Psoas muscle (tissue), 7 donors: ENCODE measurements at regions not wholly inside any gene's neighbourhood (a gene's known extent, or its start where the extent isn't known, plus 50 kb on each side); places are given as distances from the start of the nearest gene placed in this dataset.

Experiments
- ATAC-seq, 4 donors: fragments of 200-7000 bp; cut with Tn5 transposase; one replicate each; pipeline ENCODE4 v1.9.1; 2020; ENCODE audit warnings: moderate library complexity in 3 of 4, mild to moderate bottlenecking in 2 of 4
- DNase-seq, 2 donors: peaks; one replicate each; pipeline ENCODE4 v3.0.0-alpha.2; 2020
- H3K27ac ChIP-seq: fragments of 200-600 bp; one replicate; pipeline ENCODE4 v1.8.0; 2022
- H3K27me3 ChIP-seq, 3 donors: fragments of 200-600 bp in 1 of 3; one replicate each; pipeline versions ENCODE4 v1.6.1 to v1.8.0; 2013 to 2022; ENCODE audit warnings: low read length in 2 of 3, mild to moderate bottlenecking in 2 of 3, moderate library complexity in 1 of 3; ENCODE audit not compliant: insufficient read depth in 3 of 3
- H3K36me3 ChIP-seq, 2 donors: fragments of 200-600 bp in 1 of 2; one replicate each; pipeline versions ENCODE4 v1.6.1 to v1.8.0; 2013 to 2022; ENCODE audit warnings: low read depth in 1 of 2, mild to moderate bottlenecking in 1 of 2, moderate library complexity in 1 of 2; ENCODE audit not compliant: insufficient read depth in 1 of 2
- H3K4me1 ChIP-seq: fragments of 200-600 bp; one replicate; pipeline ENCODE4 v1.8.0; 2022
- H3K4me3 ChIP-seq: fragments of 200-600 bp; one replicate; pipeline ENCODE4 v1.8.0; 2022; ENCODE audit warnings: mild to moderate bottlenecking
- H3K9me3 ChIP-seq: fragments of 200-600 bp; one replicate; pipeline ENCODE4 v1.8.0; 2022
- CTCF ChIP-seq: fragments of 200-600 bp; IDR thresholded peaks from one replicate; pipeline ENCODE4 v1.8.0; 2022; ENCODE audit warnings: antibody characterized with exemption
- WGBS, 3 donors: extraction: QIAGEN DNeasy Blood & Tissue Kit; methylation state at CpG; one replicate each; pipeline versions ENCODE4 v1.1.6 to v1.1.7; 2013; 5-methylcytosine and 5-hydroxymethylcytosine counted together
- intact Hi-C, 2 donors: fragments of 100-400 bp; cut with DNase I; formaldehyde crosslinking; loops; one replicate each; pipeline versions ENCODE4 v1.11.0 to v1.14.2; 2022
- donor health status: healthy with polysubstance abuse.
- donor health status: DM: no; HTN: no; CAD: no; lungs with moderate emphysema.
- donor health status: Bipolar disorder and iron deficiency.
- donor health status: healthy.
- donor health status: DM: yes; HTN: yes; CAD: no.
- donor health status: DM: no; HTN: no; CAD: no.
- donor health status: DM: yes; HTN: yes; CAD: no.

GRCh38 chr16:65540901-65541300, 419.0 kb upstream of the CDH11 start:
- intact Hi-C loops, result no loop called here
- ATAC-seq, result no peak

GRCh38 chr16:65538976-65539375, 417.1 kb upstream of the CDH11 start:
- no peak for TF ChIP-seq CTCF
- no peaks in the 10 kb centered on the region for H3K4me1 ChIP-seq
- WGBS, 3 donors, result 46 to 56% (median 49%) methylated on average over 3 of the region's 3 CpGs

More at GRCh38 chr16:65540901-65541300, 419.0 kb upstream of the CDH11 start:
- Histone ChIP-seq H3K36me3 (no peaks in the 10 kb centered on the region), H3K9me3 (no peaks in the 10 kb centered on the region), H3K4me3 (no peak overlapping the region), H3K4me1 (no peaks in the 10 kb centered on the region), H3K27ac (no peak overlapping the region), H3K27me3 (peaks cover 0 to 3% (median 0%) of the 10 kb centered on the region in 3 donors)
- no peak for DNase-seq
- no peak for TF ChIP-seq CTCF

GRCh38 chr16:65537336-65537735, 415.5 kb upstream of the CDH11 start:
- Histone ChIP-seq H3K4me1 (no peaks in the 10 kb centered on the region), H3K9me3 (no peaks in the 10 kb centered on the region), H3K27me3 (peaks cover 0 to 3% (median 0%) of the 10 kb centered on the region in 3 donors), H3K36me3 (no peaks in the 10 kb centered on the region), H3K27ac (no peak overlapping the region), H3K4me3 (no peak overlapping the region)
- DNase-seq (no peak), ATAC-seq (no peak)
- no peak for TF ChIP-seq CTCF
- intact Hi-C loops, result no loop called here
- WGBS, 3 donors, result 67 to 78% (median 75%) methylated on average over 1 of the region's 1 CpG

More at GRCh38 chr16:65538976-65539375, 417.1 kb upstream of the CDH11 start:
- Histone ChIP-seq H3K27ac (no peak overlapping the region), H3K4me3 (no peak overlapping the region), H3K9me3 (no peaks in the 10 kb centered on the region), H3K36me3 (no peaks in the 10 kb centered on the region), H3K27me3 (peaks cover 0 to 3% (median 0%) of the 10 kb centered on the region in 3 donors)
- ATAC-seq (no peak), DNase-seq (no peak)
- intact Hi-C loops, result no loop called here

- H3K4me3 ChIP-seq, result no peak overlapping the region
- H3K27me3 ChIP-seq, result no peaks in the 10 kb centered on the region
- H3K4me1 ChIP-seq, result no peaks in the 10 kb centered on the region
- no peaks in the 10 kb centered on the region for H3K36me3 ChIP-seq
- ATAC-seq, result no peak
- DNase-seq, result no peak
- 56 to 68% (median 60%) methylated on average over 2 of the region's 2 CpGs for WGBS, 3 donors
- intact Hi-C loops, result no loop called here
- TF ChIP-seq CTCF, result no peak
- no peaks in the 10 kb centered on the region for H3K9me3 ChIP-seq
- no peak overlapping the region for H3K27ac ChIP-seq
These were observed 412.3 kb upstream of the CDH11 start for GRCh38 chr16:65534121-65534528.

GRCh38 chr16:65532846-65533245, 411.0 kb upstream of the CDH11 start:
- Histone ChIP-seq H3K9me3 (no peaks in the 10 kb centered on the region), H3K27ac (no peak overlapping the region), H3K4me1 (no peaks in the 10 kb centered on the region), H3K4me3 (no peak overlapping the region), H3K36me3 (no peaks in the 10 kb centered on the region), H3K27me3 (no peaks in the 10 kb centered on the region)
- 51 to 58% (median 58%) methylated on average over 2 of the region's 2 CpGs for WGBS, 3 donors
- ATAC-seq (no peak), DNase-seq (no peak)
- intact Hi-C loops, result no loop called here
- TF ChIP-seq CTCF, result no peak
